H4 (cell line): ENCODE measurements at regions not wholly inside any gene's neighbourhood (a gene's known extent, or its start where the extent isn't known, plus 50 kb on each side); places are given as distances from the start of the nearest gene placed in this dataset.
A peak's percentile ranks its signal among the peaks of the same experiment; 100 is the strongest.

Source experiments
- DNase-seq: peaks from one replicate; pipeline ENCODE4 v3.0.0-alpha.2; 2015; ENCODE audit warnings: low spot score

- no peak for DNase-seq
Measured at GRCh38 chr9:105861972-105862371, 167.6 kb downstream of the TMEM38B start.

- no peak for DNase-seq
Measured at GRCh38 chr9:105864248-105864898, 170.0 kb downstream of the TMEM38B start.

- no peak for DNase-seq
Measured at GRCh38 chr9:105865285-105865684, 170.9 kb downstream of the TMEM38B start.

- DNase-seq, result no peak
Measured at GRCh38 chr9:105871540-105871939, 177.2 kb downstream of the TMEM38B start.

GRCh38 chr9:105873801-105874200 lies 179.5 kb downstream of the TMEM38B start:
- DNase-seq, result no peak

- DNase-seq, result no peak
Measured at GRCh38 chr9:105877721-105878120, 183.4 kb downstream of the TMEM38B start.

- DNase-seq, result no peak
Measured at GRCh38 chr9:105879181-105879580, 184.8 kb downstream of the TMEM38B start.

GRCh38 chr9:105880517-105880916 lies 186.2 kb downstream of the TMEM38B start:
- no peak for DNase-seq

GRCh38 chr9:105881021-105881420 lies 186.7 kb downstream of the TMEM38B start:
- DNase-seq, result no peak

GRCh38 chr9:105881654-105882349 lies 187.5 kb downstream of the TMEM38B start:
- DNase-seq, result peak; percentile 40

GRCh38 chr9:105883847-105884246 lies 189.5 kb downstream of the TMEM38B start:
- no peak for DNase-seq

- no peak for DNase-seq
Measured at GRCh38 chr9:105884416-105884815, 190.1 kb downstream of the TMEM38B start.

- no peak for DNase-seq
Measured at GRCh38 chr9:105886136-105886535, 191.8 kb downstream of the TMEM38B start.

- no peak for DNase-seq
Measured at GRCh38 chr9:105887679-105888078, 193.3 kb downstream of the TMEM38B start.

GRCh38 chr9:105890046-105890822 lies 195.9 kb downstream of the TMEM38B start:
- DNase-seq, result no peak

- no peak for DNase-seq
Measured at GRCh38 chr9:105900123-105900522, 205.8 kb downstream of the TMEM38B start.

GRCh38 chr9:105901514-105902109 lies 207.3 kb downstream of the TMEM38B start:
- DNase-seq, result peak; percentile 22

GRCh38 chr9:105908069-105908468 lies 213.7 kb downstream of the TMEM38B start:
- DNase-seq, result no peak

GRCh38 chr9:105911104-105911911 lies 217.0 kb downstream of the TMEM38B start:
- DNase-seq, result no peak

GRCh38 chr9:105912157-105912862 lies 218.0 kb downstream of the TMEM38B start:
- no peak for DNase-seq
